ENCODE measurements at regions not wholly inside any gene's neighbourhood (a gene's known extent, or its start where the extent isn't known, plus 50 kb on each side); places are given as distances from the start of the nearest gene placed in this dataset.

- TF ChIP-seq CTCF (IDR thresholded peaks at IDR 0.05): no peak
- no peak for TF ChIP-seq POLR2AphosphoS5 (IDR thresholded peaks at IDR 0.05)
- TF ChIP-seq POLR2A (IDR thresholded peaks at IDR 0.05): no peak
Measured at GRCh38 chr11:19551457-19551856, 161.2 kb upstream of the NAV2 start.

All from upper lobe of left lung (tissue), 4 donors.